Nephron progenitor cell (in vitro differentiated cells): ENCODE measurements at regions not wholly inside any gene's neighbourhood (a gene's known extent, or its start where the extent isn't known, plus 50 kb on each side); places are given as distances from the start of the nearest gene placed in this dataset.

Experiments used
- DNase-seq: peaks from one replicate; pipeline ENCODE4 v3.0.0; 2021
- H3K27ac Mint-ChIP-seq: 2 replicates; pipeline ENCODE4 v1.8.0; 2021; ENCODE audit warnings: mild to moderate bottlenecking, moderate library complexity, mixed read lengths
- H3K27me3 Mint-ChIP-seq: 2 replicates; pipeline ENCODE4 v1.8.0; 2021; ENCODE audit warnings: mild to moderate bottlenecking, low read depth, mixed read lengths; ENCODE audit not compliant: poor library complexity
- H3K36me3 Mint-ChIP-seq: 2 replicates; pipeline ENCODE4 v1.8.0; 2021; ENCODE audit warnings: low read depth, mixed read lengths
- H3K4me1 Mint-ChIP-seq: 2 replicates; pipeline ENCODE4 v1.8.0; 2021; ENCODE audit warnings: mixed read lengths
- H3K4me3 Mint-ChIP-seq: 2 replicates; pipeline ENCODE4 v1.8.0; 2021; ENCODE audit warnings: mild to moderate bottlenecking, moderate library complexity, mixed read lengths
- H3K9me3 Mint-ChIP-seq: 2 replicates; pipeline ENCODE4 v1.8.0; 2021; ENCODE audit warnings: mild to moderate bottlenecking, moderate library complexity, mixed read lengths
- CTCF ChIP-seq: fragments of 200-600 bp; sonication (generic); IDR thresholded peaks from 2 replicates; pipeline ENCODE4 v1.5.0; 2021; ENCODE audit warnings: antibody characterized with exemption

GRCh38 chr12:109648521-109648920 is 65.1 kb upstream of the FAM222A start:
- Mint-ChIP-seq H3K9me3 (no peaks in the 10 kb centered on the region), H3K4me1 (peaks cover 32% of the 10 kb centered on the region), H3K4me3 (no peak overlapping the region), H3K36me3 (no peaks in the 10 kb centered on the region), H3K27me3 (peaks cover 50% of the 10 kb centered on the region), H3K27ac (no peak overlapping the region)
- peak; percentile 37 for DNase-seq
- TF ChIP-seq CTCF: no peak

- peaks cover 43% of the 10 kb centered on the region for H3K4me1 Mint-ChIP-seq
- H3K4me3 Mint-ChIP-seq: no peak overlapping the region
- no peak for TF ChIP-seq CTCF
- no peak for DNase-seq
- peaks cover 45% of the 10 kb centered on the region for H3K27me3 Mint-ChIP-seq
- no peaks in the 10 kb centered on the region for H3K36me3 Mint-ChIP-seq
- no peak overlapping the region for H3K27ac Mint-ChIP-seq
- no peaks in the 10 kb centered on the region for H3K9me3 Mint-ChIP-seq
Measured at GRCh38 chr12:109650808-109651207, 62.8 kb upstream of the FAM222A start.

GRCh38 chr12:109651596-109651995 is 62.0 kb upstream of the FAM222A start:
- Mint-ChIP-seq H3K4me1 (peaks cover 41% of the 10 kb centered on the region), H3K4me3 (no peak overlapping the region), H3K27ac (no peak overlapping the region), H3K27me3 (peaks cover 37% of the 10 kb centered on the region), H3K36me3 (no peaks in the 10 kb centered on the region), H3K9me3 (no peaks in the 10 kb centered on the region)
- no peak for TF ChIP-seq CTCF
- DNase-seq: no peak

- no peaks in the 10 kb centered on the region for H3K9me3 Mint-ChIP-seq
- peaks cover 33% of the 10 kb centered on the region for H3K27me3 Mint-ChIP-seq
- no peak for TF ChIP-seq CTCF
Measured at GRCh38 chr12:109652233-109652976, 61.2 kb upstream of the FAM222A start.

GRCh38 chr12:109652977-109653264 is 60.7 kb upstream of the FAM222A start:
- Mint-ChIP-seq H3K9me3 (no peaks in the 10 kb centered on the region), H3K36me3 (no peaks in the 10 kb centered on the region), H3K4me1 (peaks cover 31% of the 10 kb centered on the region), H3K4me3 (no peak overlapping the region), H3K27me3 (peaks cover 33% of the 10 kb centered on the region), H3K27ac (no peak overlapping the region)
- no peak for DNase-seq
- TF ChIP-seq CTCF: no peak

More at GRCh38 chr12:109652233-109652976, 61.2 kb upstream of the FAM222A start:
- no peak for DNase-seq
- Mint-ChIP-seq H3K36me3 (no peaks in the 10 kb centered on the region), H3K4me3 (no peak overlapping the region), H3K4me1 (peaks cover 33% of the 10 kb centered on the region), H3K27ac (no peak overlapping the region)

GRCh38 chr12:109653890-109654289 is 59.7 kb upstream of the FAM222A start:
- no peak for TF ChIP-seq CTCF
- Mint-ChIP-seq H3K4me1 (peaks cover 22% of the 10 kb centered on the region), H3K4me3 (no peak overlapping the region), H3K9me3 (no peaks in the 10 kb centered on the region), H3K36me3 (no peaks in the 10 kb centered on the region), H3K27ac (no peak overlapping the region), H3K27me3 (peaks cover 30% of the 10 kb centered on the region)
- no peak for DNase-seq
